Transverse colon (tissue), 4 donors: ENCODE measurements at regions not wholly inside any gene's neighbourhood (a gene's known extent, or its start where the extent isn't known, plus 50 kb on each side); places are given as distances from the start of the nearest gene placed in this dataset.

ENCODE experiments used
- DNase-seq: peaks from one replicate; pipeline ENCODE4 v3.0.0-alpha.2; 2019
- H3K27ac ChIP-seq, 4 donors: fragments of 200-600 bp; sonication (generic); 2 replicates each; pipeline ENCODE4 v1.5.1; 2016 to 2018; ENCODE audit warnings: inconsistent platforms in 4 of 4
- H3K27me3 ChIP-seq: fragments of 200-600 bp; sonication (generic); 2 replicates; pipeline ENCODE4 v1.5.1; 2017; ENCODE audit warnings: inconsistent platforms
- H3K36me3 ChIP-seq, 4 donors: fragments of 200-600 bp; sonication (generic); 2 replicates each; pipeline ENCODE4 v1.5.1; 2017 to 2019; ENCODE audit warnings: inconsistent platforms in 4 of 4
- H3K4me1 ChIP-seq, 4 donors: fragments of 200-600 bp; sonication (generic); 2 replicates each; pipeline ENCODE4 v1.5.1; 2017 to 2020; ENCODE audit warnings: inconsistent platforms in 4 of 4
- H3K4me3 ChIP-seq, 4 donors: fragments of 200-600 bp; sonication (generic); 1 replicate in 1 of 4; 2 replicates in 3 of 4; pipeline versions ENCODE4 v1.5.1 to v1.6.1; 2017 to 2019; ENCODE audit warnings: inconsistent platforms in 4 of 4
- H3K9me3 ChIP-seq, 2 donors: fragments of 200-600 bp; sonication (generic); 2 replicates each; pipeline ENCODE4 v1.5.1; 2017 to 2019; ENCODE audit warnings: inconsistent platforms in 2 of 2
- EP300 ChIP-seq: sonication (generic); formaldehyde crosslinking; IDR thresholded peaks from one replicate; pipeline ENCODE4 v1.6.1; 2017; ENCODE audit warnings: antibody characterized with exemption, low read depth
- POLR2A ChIP-seq: fragments of 450-650 bp; IDR thresholded peaks from one replicate; pipeline ENCODE4 v1.6.1; 2016; ENCODE audit warnings: antibody characterized with exemption, mild to moderate bottlenecking, moderate library complexity
- POLR2AphosphoS5 ChIP-seq, 3 donors: sonication (generic); formaldehyde crosslinking; IDR thresholded peaks; one replicate each; pipeline ENCODE4 v1.6.1; 2016; ENCODE audit warnings: antibody characterized with exemption in 3 of 3
- WGBS, 2 donors: methylation state at CpG; one replicate each; pipeline ENCODE4 v1.1.5; 2018; ENCODE audit warnings: low coverage in 1 of 2; 5-methylcytosine and 5-hydroxymethylcytosine counted together
- in situ Hi-C, 4 donors: fragments of 200-750 bp; cut with MboI; loops; one replicate each; pipeline versions ENCODE4 v1.15.0 to v1.15.1; 2017; ENCODE audit warnings: low sequenced_read_pairs in 3 of 4, low pct_ligation_motif_present in 1 of 4, low pct_unique_long_range_greater_than_20kb in 1 of 4
- intact Hi-C: fragments of 100-400 bp; cut with DNase I; formaldehyde crosslinking; loops from one replicate; pipeline ENCODE4 v1.15.1; 2023; ENCODE audit warnings: low total_unique reads
- TF ChIP-seq, protein P1 (sequence below), 5 experiments: fragments of 200-600 bp in 3 of 5; fragments of 450-650 bp in 2 of 5; sonication (generic) in 3 of 5; IDR thresholded peaks; 1 replicate in 2 of 5; 2 replicates in 3 of 5; pipeline ENCODE4 v1.5.1; 2016 to 2017; ENCODE audit warnings: antibody characterized with exemption in 5 of 5, inconsistent platforms in 3 of 5, mild to moderate bottlenecking in 2 of 5, moderate library complexity in 1 of 5

DNA sequence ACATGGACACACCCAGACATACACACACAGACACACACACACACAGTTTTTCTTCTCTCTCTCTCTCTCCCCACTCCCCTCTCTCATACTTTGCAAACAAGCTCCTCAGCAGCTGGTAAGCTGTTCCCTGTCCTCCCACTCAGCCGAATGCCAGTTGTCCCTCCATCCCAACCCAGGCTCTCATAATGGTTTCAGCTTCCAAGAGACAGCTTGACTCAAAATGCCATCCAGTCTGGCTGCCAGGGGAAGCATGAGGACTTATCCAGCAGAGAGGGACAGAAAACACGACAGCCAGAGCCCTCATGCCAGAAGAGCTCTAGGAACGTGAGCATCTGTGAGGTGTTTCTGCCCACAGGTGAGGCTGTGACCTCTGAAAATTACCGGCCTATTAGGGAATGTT lies 112.6 kb upstream of the SPDL1 start:
- intact Hi-C loops (no loop called here), in situ Hi-C loops (no loop called here)
- Histone ChIP-seq H3K36me3 (no peaks in the 10 kb centered on the region), H3K9me3 (no peaks in the 10 kb centered on the region), H3K27ac (no peak overlapping the region), H3K27me3 (no peaks in the 10 kb centered on the region), H3K4me1 (no peaks in the 10 kb centered on the region), H3K4me3 (no peak overlapping the region)
- TF ChIP-seq POLR2AphosphoS5 (IDR thresholded peaks at IDR 0.05) (no peak), POLR2A (no peak), EP300 (no peak)
- TF ChIP-seq, protein P1, sequence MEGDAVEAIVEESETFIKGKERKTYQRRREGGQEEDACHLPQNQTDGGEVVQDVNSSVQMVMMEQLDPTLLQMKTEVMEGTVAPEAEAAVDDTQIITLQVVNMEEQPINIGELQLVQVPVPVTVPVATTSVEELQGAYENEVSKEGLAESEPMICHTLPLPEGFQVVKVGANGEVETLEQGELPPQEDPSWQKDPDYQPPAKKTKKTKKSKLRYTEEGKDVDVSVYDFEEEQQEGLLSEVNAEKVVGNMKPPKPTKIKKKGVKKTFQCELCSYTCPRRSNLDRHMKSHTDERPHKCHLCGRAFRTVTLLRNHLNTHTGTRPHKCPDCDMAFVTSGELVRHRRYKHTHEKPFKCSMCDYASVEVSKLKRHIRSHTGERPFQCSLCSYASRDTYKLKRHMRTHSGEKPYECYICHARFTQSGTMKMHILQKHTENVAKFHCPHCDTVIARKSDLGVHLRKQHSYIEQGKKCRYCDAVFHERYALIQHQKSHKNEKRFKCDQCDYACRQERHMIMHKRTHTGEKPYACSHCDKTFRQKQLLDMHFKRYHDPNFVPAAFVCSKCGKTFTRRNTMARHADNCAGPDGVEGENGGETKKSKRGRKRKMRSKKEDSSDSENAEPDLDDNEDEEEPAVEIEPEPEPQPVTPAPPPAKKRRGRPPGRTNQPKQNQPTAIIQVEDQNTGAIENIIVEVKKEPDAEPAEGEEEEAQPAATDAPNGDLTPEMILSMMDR (IDR thresholded peaks at IDR 0.05): no peak
- 82 to 88% methylated on average over 2 to 4 of the region's 4 CpGs for WGBS, 2 donors
- DNase-seq: no peak

DNA sequence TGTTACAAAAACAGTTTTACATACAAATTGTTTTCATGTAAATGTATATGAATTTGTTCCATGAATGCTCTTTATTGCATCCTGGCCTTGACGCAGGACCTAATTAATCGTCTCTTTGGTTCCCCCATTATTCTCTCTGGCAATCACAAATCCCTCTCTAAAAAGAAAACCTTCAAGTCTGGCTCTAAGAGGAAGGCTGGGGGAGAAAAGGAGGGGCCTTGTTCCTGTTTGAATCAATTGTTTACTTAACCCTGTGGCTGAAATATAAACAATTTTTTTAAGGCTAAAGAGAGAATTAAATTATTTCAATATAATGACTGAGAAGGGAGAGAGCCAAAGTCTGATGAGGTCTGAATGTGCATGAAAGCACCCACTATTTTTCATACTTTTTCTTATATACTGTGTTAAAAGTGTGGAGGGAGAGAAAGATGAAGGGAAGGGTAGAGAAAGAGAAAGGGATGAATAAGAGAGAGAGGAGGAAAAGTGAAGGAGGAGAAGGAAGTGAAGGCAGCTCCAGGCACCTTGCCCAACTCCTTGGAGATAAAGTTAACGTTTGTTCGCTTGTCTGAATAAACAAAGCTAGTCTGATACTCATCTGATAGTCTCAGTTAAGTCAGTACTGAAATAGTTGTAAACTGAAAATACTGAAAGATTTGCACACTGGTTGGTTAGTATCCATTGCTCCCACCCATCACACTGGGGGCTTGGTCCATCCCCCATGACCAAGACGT lies 116.4 kb upstream of the SPDL1 start:
- 33 to 38% methylated on average over 4 to 5 of the region's 5 CpGs for WGBS, 2 donors
- H3K27ac ChIP-seq: no peak overlapping the region
- intact Hi-C loops: no loop called here
- no peak for DNase-seq
- no peaks in the 10 kb centered on the region for H3K36me3 ChIP-seq
- in situ Hi-C loops: no loop called here
- H3K27me3 ChIP-seq: no peaks in the 10 kb centered on the region
- no peak overlapping the region for H3K4me3 ChIP-seq
- H3K4me1 ChIP-seq: no peaks in the 10 kb centered on the region
- H3K9me3 ChIP-seq: no peaks in the 10 kb centered on the region
- TF ChIP-seq, protein P1 (IDR thresholded peaks at IDR 0.05): no peak
- TF ChIP-seq EP300 (no peak), POLR2AphosphoS5 (IDR thresholded peaks at IDR 0.05) (no peak), POLR2A (no peak)

DNA sequence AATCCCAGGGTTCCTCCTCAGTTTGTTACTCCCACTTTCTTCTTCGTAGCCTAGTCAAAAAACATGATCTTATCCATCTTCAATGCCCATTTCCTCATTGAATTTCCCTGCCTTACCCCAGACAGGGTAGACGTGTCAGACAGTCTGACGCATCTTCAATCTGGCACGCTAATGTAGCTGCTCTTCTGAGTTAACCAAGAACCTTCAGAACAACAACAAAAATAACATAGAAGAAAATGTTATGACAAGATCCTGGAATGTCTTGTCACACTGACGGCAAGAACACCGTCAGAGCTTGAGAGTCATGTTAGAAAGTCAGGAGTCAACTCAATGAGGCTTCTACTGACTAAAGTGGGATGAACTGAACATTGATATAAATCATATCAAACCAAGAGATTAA lies 122.7 kb upstream of the SPDL1 start:
- H3K4me3 ChIP-seq: no peak overlapping the region
- H3K27me3 ChIP-seq: no peaks in the 10 kb centered on the region
- intact Hi-C loops: no loop called here
- H3K4me1 ChIP-seq: no peaks in the 10 kb centered on the region
- DNase-seq: no peak
- H3K27ac ChIP-seq: no peak overlapping the region
- H3K9me3 ChIP-seq: no peaks in the 10 kb centered on the region
- WGBS, 2 donors: 84 to 90% methylated on average over 4 to 6 of the region's 6 CpGs
- in situ Hi-C loops: no loop called here
- no peaks in the 10 kb centered on the region for H3K36me3 ChIP-seq
- no peak for TF ChIP-seq POLR2AphosphoS5 (IDR thresholded peaks at IDR 0.05)
- TF ChIP-seq, protein P1 (IDR thresholded peaks at IDR 0.05): no peak
- no peak for TF ChIP-seq EP300
- TF ChIP-seq POLR2A: no peak

DNA sequence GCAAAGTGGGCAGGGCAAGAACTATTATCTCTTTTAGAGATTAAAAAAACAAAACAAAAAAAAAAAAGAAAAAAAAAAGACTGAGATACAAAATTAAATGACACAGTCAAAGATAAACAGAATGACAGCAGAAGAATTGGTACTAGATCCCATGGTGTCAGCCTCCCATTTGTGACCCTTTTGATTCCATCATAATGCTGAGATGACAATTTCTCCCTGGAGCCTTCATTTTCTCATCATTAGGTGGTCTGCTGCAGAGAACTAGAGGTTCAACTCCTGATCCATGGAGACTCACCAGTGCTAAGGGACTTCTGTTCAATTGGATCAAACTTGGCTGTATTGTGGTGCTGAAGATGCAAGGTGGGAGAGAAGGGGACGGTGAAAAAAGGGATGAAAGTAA lies 123.5 kb upstream of the SPDL1 start:
- Histone ChIP-seq H3K4me1 (no peaks in the 10 kb centered on the region), H3K4me3 (no peak overlapping the region), H3K36me3 (no peaks in the 10 kb centered on the region), H3K27ac (no peak overlapping the region), H3K9me3 (no peaks in the 10 kb centered on the region), H3K27me3 (no peaks in the 10 kb centered on the region)
- TF ChIP-seq POLR2AphosphoS5 (IDR thresholded peaks at IDR 0.05): no peak
- no peak for TF ChIP-seq POLR2A
- no peak for TF ChIP-seq EP300
- TF ChIP-seq, protein P1 (IDR thresholded peaks at IDR 0.05): no peak
- intact Hi-C loops (no loop called here), in situ Hi-C loops (no loop called here)
- 70 to 92% methylated on average over 1 of the region's 1 CpG for WGBS, 2 donors
- no peak for DNase-seq
